ENCODE measurements at regions not wholly inside any gene's neighbourhood (a gene's known extent, or its start where the extent isn't known, plus 50 kb on each side); places are given as distances from the start of the nearest gene placed in this dataset.

- Histone ChIP-seq H3K4me2 (no peak overlapping the region), H3K4me3 (ENCODE audit: low read depth in 2 of 2, low read length in 1 of 2) (no peak overlapping the region), H3K4me1 (ENCODE audit: control insufficient read depth in 1 of 2, insufficient read depth in 2 of 2, low read depth in 1 of 2, low read length in 1 of 2) (no peaks in the 10 kb centered on the region), H2AFZ (ENCODE audit: low read depth) (no peak overlapping the region), H3K9ac (no peak overlapping the region), H3K9me2 (no peaks in the 10 kb centered on the region), H3K27ac (ENCODE audit: low read depth in 2 of 2, low read length in 1 of 2) (no peak overlapping the region), H3K79me2 (ENCODE audit: insufficient read depth) (no peaks in the 10 kb centered on the region), H4K20me1 (ENCODE audit: insufficient read depth) (no peaks in the 10 kb centered on the region), H3K9me3 (peaks cover 6% of the 10 kb centered on the region; the same call in 1 of the 2 replicates), H3K36me3 (replicated peaks in 1 of 2; ENCODE audit: control insufficient read depth in 1 of 2, insufficient read depth in 2 of 2, low read length in 1 of 2) (no peaks in the 10 kb centered on the region), H3F3A (replicated peaks; ENCODE audit: insufficient read depth) (peaks cover 6% of the 10 kb centered on the region), H3K27me3 (ENCODE audit: insufficient read depth) (no peaks in the 10 kb centered on the region)
- WGBS (ENCODE audit: low lambda C conversion rate), result 36% methylated on average over 1 of the region's 1 CpG
- ChIA-PET POLR2A (no interaction called here), CTCF (no interaction called here)
- TF ChIP-seq FOXJ3 (CRISPR knock-in tag; IDR thresholded peaks at IDR 0.05) (no peak), EP300 (IDR thresholded peaks at IDR 0.05; ENCODE audit: borderline replicate concordance in 1 of 2, low read depth in 1 of 2, low read length in 1 of 2) (no peak), YY1 (IDR thresholded peaks at IDR 0.05; ENCODE audit: low read depth) (no peak), NRF1 (IDR thresholded peaks at IDR 0.05; ENCODE audit: low read depth, low read length) (no peak), JUND (IDR thresholded peaks at IDR 0.05) (no peak), USF1 (IDR thresholded peaks at IDR 0.05; ENCODE audit: borderline replicate concordance, low read depth) (no peak), CTCF (IDR thresholded peaks at IDR 0.05) (no peak), USF2 (IDR thresholded peaks at IDR 0.05; ENCODE audit: borderline replicate concordance, low read depth, low read length) (no peak), RCOR1 (IDR thresholded peaks at IDR 0.05; ENCODE audit: low read length) (no peak), SIN3A (IDR thresholded peaks at IDR 0.05; ENCODE audit: borderline replicate concordance, low read depth, low read length) (no peak)
- TF ChIP-seq, protein P1, sequence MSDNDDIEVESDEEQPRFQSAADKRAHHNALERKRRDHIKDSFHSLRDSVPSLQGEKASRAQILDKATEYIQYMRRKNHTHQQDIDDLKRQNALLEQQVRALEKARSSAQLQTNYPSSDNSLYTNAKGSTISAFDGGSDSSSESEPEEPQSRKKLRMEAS (IDR thresholded peaks at IDR 0.05; ENCODE audit: low read depth), result no peak
- no peak for DNase-seq
Observed at GRCh38 chr6:80625405-80625804, 518.9 kb downstream of the BCKDHB start.

GRCh38 chr6:80623066-80623815, 516.8 kb downstream of the BCKDHB start:
- Histone ChIP-seq H3K27ac (ENCODE audit: low read depth in 2 of 2, low read length in 1 of 2) (no peak overlapping the region), H3K4me1 (ENCODE audit: control insufficient read depth in 1 of 2, insufficient read depth in 2 of 2, low read depth in 1 of 2, low read length in 1 of 2) (no peaks in the 10 kb centered on the region)
- CTCF ChIA-PET, result no interaction called here

More at GRCh38 chr6:80623066-80623815, 516.8 kb downstream of the BCKDHB start:
- no peak overlapping the region for H2AFZ ChIP-seq (ENCODE audit: low read depth)
- H3K9ac ChIP-seq, result no peak overlapping the region
- H3K4me2 ChIP-seq, result no peak overlapping the region
- no peaks in the 10 kb centered on the region for H3K36me3 ChIP-seq (replicated peaks in 1 of 2; ENCODE audit: control insufficient read depth in 1 of 2, insufficient read depth in 2 of 2, low read length in 1 of 2)
- DNase-seq, result no peak
- no peaks in the 10 kb centered on the region for H4K20me1 ChIP-seq (ENCODE audit: insufficient read depth)
- no peaks in the 10 kb centered on the region for H3K27me3 ChIP-seq (ENCODE audit: insufficient read depth)
- no peaks in the 10 kb centered on the region for H3K79me2 ChIP-seq (ENCODE audit: insufficient read depth)
- POLR2A ChIA-PET, result no interaction called here
- H3K9me2 ChIP-seq, result no peaks in the 10 kb centered on the region
- peaks cover 10% of the 10 kb centered on the region for H3F3A ChIP-seq (replicated peaks; ENCODE audit: insufficient read depth)
- no peak overlapping the region for H3K4me3 ChIP-seq (ENCODE audit: low read depth in 2 of 2, low read length in 1 of 2)
- no peak for TF ChIP-seq ZBTB33 (IDR thresholded peaks at IDR 0.05; ENCODE audit: borderline replicate concordance, low read depth)
- no peak for TF ChIP-seq RFX5 (IDR thresholded peaks at IDR 0.05; ENCODE audit: low read length)
- TF ChIP-seq CHD2 (IDR thresholded peaks at IDR 0.05; ENCODE audit: low read length, partially characterized antibody), result no peak
- no peak for TF ChIP-seq USF2 (IDR thresholded peaks at IDR 0.05; ENCODE audit: borderline replicate concordance, low read depth, low read length)
- TF ChIP-seq, protein P1 (IDR thresholded peaks at IDR 0.05; ENCODE audit: low read depth), result no peak
- no peak for TF ChIP-seq EZH2phosphoT487 (IDR thresholded peaks at IDR 0.05; ENCODE audit: borderline replicate concordance, low read depth)
- peaks cover 6% of the 10 kb centered on the region; the same call in 1 of the 2 replicates for H3K9me3 ChIP-seq
